ENCODE measurements at regions not wholly inside any gene's neighbourhood (a gene's known extent, or its start where the extent isn't known, plus 50 kb on each side); places are given as distances from the start of the nearest gene placed in this dataset.
"Not testable (repeated sequence)": the region's sequence is repeated elsewhere in the genome, so short reads cannot be mapped to it uniquely, and the experiment has no call there.

DNA sequence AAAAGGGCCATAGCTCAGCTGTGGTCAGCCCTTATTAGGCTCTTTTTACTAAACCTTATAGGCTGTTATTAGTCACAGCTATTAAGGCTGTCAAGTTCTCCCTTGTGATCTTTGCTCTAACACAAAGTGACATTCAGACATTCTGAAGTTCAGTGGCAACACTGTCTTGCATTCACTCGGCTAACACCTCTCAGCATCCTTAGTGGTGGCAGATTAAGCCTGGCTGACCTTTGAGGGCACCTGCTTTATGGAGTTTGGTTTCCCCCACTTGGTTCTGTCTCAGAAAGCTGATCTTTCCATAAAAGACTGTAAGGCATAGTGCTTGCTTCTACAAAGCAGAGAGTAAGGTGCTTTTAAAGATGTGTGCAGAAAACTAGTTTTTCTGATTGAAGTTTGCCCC is 677.4 kb upstream of the TMEM132C start:
- DNase-seq: no peak

DNA sequence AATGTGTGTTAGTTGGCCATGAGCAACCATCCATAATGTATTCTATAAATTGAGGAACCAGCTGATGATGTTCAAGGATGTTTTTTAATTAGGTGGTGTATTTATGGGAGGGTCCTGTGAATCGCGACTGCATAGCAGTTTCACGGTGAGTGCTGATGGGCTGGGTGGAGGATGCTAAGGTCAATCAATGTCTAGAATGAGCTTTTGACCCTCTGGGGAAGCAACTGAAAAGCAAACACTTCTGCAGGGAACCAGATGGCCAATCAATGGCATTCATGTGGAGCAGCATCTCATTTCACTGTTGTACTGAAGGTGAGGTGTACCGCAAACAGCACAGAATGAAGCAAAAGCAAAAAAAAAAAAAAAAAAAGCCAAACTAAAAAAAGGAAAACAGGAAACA is 676.1 kb upstream of the TMEM132C start:
- DNase-seq: no peak

GRCh38 chr12:127592245-127592644 is 674.7 kb upstream of the TMEM132C start:
- DNase-seq: no peak

DNA sequence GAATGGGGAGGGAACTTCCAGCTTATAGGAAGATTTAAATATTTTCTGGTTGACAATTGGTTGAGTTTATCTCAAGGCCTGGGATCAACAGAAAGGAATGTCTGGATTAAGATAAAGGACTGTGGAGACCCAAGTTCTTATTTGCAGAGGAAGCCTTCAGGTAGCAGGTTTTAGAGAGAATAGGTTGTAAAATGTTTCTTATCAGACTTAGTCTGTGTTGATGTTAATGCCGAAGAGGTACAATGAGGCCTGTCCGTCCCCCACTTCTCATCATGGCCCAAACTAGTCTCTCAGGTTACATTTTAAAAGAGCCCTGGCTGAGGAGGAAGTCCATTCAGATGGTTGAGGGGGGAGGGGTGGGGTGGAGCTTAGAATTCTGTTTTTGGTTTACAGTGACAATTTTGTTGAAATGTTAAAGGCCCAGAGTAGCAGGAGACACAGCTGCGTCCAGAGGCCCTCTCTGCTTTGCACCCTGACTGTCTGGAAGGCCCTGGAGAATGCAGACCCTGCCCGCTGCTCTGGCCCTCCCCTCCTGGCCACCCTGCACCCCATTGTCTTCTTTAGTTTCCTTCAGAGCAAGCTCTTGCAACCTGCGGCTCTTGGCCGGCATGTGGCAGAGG is 672.5 kb upstream of the TMEM132C start:
- no peak for DNase-seq

- DNase-seq: no peak
These were observed 671.5 kb upstream of the TMEM132C start for GRCh38 chr12:127595506-127595905.

- DNase-seq: no peak
These were observed 670.1 kb upstream of the TMEM132C start for GRCh38 chr12:127596891-127597290.

- no peak for DNase-seq
These were observed 667.5 kb upstream of the TMEM132C start for GRCh38 chr12:127599436-127599835.

DNA sequence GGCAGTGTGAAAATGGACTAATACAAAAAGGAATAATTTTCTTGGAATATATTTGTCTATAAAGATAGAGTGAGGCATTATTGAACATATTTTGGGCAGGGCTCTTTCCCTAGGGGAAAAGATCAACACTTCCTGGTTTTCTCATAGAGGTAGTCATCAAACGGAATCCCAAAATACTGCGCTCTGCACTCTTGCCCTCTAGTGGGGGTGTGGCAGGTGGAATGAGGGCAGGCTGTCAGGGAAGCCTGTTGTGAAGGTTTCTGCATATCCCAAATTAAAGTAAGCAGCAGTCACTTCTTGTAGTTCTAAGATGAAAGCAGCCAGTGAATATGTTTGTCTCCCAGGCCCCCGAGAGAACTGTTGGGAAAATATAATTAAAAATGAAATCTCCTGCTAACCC is 666.8 kb upstream of the TMEM132C start:
- DNase-seq: no peak

GRCh38 chr12:127606476-127607015 is 660.4 kb upstream of the TMEM132C start:
- no peak for DNase-seq

DNA sequence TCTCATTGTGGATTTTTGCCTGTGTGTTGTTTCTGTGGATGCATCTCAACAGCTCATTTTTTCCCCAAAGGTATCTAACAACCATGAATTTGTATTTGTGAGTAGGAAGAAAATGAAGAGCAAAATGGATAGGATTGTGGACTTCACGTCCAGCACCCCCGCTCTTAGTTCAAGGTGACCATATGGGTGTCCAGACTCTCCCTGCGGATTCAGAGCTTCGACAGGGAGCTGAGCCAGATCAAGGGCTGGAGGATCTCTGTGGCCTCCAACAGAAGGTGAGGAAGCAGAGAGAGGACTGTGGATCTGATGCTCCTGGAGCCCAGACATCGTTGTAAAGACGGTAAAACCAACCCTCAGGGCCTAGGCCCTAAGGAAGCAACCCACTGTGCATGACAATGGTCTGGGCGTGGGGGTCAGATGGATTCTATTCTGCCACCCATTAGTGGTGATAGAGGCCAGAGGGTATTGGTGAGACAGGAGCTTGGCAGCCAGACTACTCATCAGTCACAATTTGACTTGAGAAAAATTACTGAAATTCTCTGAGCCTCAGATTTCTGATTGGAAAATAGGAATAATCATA is 659.7 kb upstream of the TMEM132C start:
- DNase-seq: no peak

DNA sequence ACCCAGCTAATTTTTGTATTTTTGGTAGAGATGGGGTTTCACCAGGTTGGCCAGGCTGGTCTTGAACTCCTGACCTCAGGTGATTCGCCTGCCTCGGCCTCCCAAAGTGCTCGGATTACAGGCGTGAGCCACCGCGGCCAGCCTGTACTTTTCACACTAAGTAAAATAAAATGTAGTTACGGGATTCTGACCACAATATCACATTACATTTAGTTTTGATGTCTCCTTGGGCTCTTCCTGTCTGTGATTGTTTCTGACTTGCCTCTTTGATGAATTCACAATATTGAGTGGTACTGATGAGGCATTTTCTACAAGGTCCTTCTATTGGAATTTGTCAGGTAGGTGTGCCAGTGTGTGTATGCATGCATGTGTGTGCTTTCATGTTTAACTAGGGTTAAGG is 658.6 kb upstream of the TMEM132C start:
- not testable (repeated sequence) for DNase-seq

DNA sequence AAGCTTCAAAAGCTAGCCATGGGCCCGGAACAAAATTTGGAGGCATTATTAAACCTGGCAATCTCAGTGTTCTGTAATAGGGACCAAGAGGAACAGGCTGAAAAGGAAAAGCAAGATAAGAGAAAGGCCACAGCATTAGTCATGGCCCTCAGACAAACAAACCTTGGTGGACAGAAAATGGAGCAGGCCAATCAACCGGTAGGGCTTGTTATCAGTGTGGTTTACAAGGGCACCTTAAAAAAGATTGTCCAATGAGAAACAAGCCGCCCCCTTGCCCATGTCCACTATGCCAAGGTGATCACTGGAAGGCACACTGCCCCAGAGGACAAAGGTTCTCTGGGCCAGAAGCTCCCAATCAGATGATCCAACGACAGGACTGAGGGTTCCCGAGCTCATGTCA is 653.9 kb upstream of the TMEM132C start:
- no peak for DNase-seq

- DNase-seq: no peak
These were observed 646.9 kb upstream of the TMEM132C start for GRCh38 chr12:127619869-127620734.

DNA sequence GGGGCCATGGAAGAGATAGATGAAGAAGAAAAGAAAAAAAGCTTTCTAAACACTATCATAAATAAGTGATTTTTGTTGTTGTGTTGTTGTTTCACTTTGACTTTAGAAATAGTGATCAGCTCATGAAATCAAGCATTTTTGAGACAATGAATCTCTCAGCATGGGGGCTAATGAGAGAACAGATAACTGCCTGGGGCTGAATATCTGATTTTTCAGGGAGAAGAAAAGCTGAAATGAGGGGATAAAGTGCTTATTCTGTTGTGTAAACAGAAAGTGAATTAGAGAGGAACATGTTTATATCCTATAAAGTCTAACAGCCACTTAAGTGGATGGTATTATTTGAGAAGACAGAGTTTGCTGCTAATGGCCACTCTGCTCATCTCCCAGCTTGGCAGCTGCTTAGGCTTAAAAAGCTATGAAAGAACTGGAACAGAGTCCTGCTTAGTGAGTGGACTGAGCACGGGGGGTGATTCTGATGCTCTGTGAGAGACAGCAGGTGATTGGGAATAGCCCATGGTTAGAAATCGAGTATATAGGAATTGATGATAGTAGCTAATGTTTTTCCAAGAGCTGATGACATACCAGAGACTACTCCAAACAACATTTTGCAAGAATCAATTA is 646.1 kb upstream of the TMEM132C start:
- DNase-seq: no peak

DNA sequence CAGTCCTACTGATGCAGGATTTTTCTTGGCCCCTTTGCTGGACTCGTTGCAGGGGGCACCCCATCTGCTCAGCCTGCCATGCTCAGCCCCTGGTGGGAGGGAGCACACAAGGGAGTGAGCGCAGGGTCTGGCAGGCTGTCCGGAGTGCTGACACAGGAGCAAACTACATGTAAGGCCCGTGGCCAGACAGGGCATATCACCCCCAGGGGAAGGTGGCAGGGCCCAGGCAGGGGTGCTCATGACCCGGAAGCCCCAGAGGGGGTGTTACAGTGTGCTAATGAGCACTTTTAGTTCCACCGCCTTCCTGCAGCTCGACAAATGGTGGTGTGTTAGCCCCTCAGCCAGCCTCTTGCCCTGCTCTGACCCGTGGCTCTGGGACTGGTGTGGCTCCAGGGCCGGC is 645.6 kb upstream of the TMEM132C start:
- no peak for DNase-seq

- DNase-seq: no peak
These were observed 643.6 kb upstream of the TMEM132C start for GRCh38 chr12:127623362-127623761.

DNA sequence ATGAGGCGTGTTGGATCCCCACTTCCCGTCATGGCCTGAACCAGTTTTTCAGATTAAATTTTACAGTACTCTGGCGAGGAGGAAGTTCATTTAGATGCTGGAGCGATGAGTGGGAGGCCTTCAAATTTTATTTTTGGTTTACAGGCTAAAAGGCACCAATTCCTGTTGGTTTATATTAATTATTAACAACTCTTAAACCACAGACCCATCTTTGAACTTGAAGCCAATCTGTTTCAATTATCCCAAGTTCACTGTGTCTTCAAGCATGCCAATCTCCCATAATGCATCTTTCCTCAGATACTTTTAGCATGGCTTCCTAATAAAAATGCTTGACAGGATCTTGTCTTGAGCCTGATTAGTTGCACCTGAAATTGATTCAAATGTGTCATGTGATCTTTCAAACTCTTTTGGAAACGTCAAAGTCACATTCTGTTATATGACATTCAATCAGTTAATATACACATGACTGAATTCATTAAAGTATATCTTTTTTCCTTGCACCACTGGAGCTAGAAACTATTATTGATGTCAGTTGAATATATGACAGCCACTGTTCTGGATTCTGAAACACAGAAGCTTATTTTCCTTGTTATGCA is 641.7 kb upstream of the TMEM132C start:
- no peak for DNase-seq

- DNase-seq: no peak
These were observed 638.3 kb upstream of the TMEM132C start for GRCh38 chr12:127628645-127629044.

DNA sequence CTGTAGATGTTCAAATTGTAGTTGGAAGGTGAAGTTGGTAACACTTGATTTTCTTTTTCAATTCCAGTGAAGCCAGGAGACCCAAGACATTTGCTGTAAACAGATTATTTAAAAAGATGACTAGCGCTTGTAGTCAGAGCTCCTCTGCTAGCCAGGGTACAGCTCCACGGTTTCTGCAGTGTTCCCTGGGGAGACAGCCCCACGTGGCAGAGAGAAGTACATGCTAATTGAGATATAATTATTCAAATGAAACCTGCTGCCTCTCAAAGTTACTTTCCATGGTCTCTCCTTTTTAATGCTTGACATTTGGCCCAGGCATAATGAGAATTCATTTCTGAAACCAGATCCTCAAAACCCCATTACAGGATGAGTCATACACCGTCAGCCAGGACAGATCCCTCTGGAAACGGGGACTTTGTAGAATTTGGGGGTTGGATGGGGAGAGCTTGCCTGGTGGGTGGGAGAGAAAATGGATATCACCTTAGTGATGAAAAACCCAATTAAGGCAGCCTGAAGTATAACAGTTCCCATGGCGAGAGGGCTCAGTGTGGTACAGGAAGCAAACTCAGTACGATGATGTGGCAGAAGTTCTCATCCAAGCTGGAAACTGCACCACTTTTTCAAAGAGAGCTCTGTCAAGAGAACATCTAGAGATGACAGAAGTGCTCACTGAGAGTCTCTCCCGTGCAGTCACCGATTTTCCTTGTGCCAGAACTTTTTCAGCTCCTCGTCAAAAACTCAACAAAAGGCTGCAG is 637.7 kb upstream of the TMEM132C start:
- no peak for DNase-seq

- DNase-seq: no peak
These were observed 634.5 kb upstream of the TMEM132C start for GRCh38 chr12:127632461-127632860.

DNA sequence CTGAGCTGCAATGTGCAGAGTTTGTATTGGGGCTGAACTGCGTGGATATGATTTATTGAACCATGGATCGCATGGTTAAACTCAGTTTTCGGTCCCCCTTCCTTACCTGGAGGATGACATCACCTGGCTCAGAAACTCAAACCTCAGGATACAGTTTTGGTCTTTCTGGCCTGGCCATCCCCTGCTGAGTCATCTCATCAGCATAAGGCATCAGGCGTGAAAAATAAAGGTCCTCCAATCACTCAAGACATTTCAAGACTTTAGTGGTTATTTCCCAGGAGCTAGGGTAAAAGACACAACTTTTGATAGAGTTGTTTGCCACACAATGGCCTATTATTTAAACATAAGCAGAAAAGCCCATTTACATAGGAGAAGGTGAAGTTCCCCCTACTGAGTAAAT is 631.1 kb upstream of the TMEM132C start:
- DNase-seq: no peak

- DNase-seq: no peak
These were observed 630.1 kb upstream of the TMEM132C start for GRCh38 chr12:127636882-127637281.

Data from activated CD4-positive, alpha-beta T cell treated with anti-CD3 and anti-CD28 coated beads, Interleukin-2, amount 50 U/mL, for 48 hours (primary cell).